H9 (cell line): ENCODE measurements at regions not wholly inside any gene's neighbourhood (a gene's known extent, or its start where the extent isn't known, plus 50 kb on each side); places are given as distances from the start of the nearest gene placed in this dataset.

ENCODE experiments used
- DNase-seq: peaks from one replicate; pipeline ENCODE4 v3.0.0-alpha.2; 2017
- H2AFZ ChIP-seq: one replicate; pipeline ENCODE4 v1.6.1; 2013; ENCODE audit warnings: mild to moderate bottlenecking, low read length, control low read depth, moderate library complexity
- H2AK5ac ChIP-seq: 2 replicates; pipeline ENCODE4 v1.6.1; 2013; ENCODE audit warnings: low read length, control low read depth, mixed read lengths; ENCODE audit not compliant: insufficient read length
- H2BK120ac ChIP-seq: one replicate; pipeline ENCODE4 v1.6.1; 2013; ENCODE audit warnings: low read depth, mild to moderate bottlenecking, low read length, control low read depth, inconsistent platforms; ENCODE audit not compliant: poor library complexity, severe bottlenecking
- H2BK12ac ChIP-seq: 2 replicates; pipeline ENCODE4 v1.6.1; 2013; ENCODE audit warnings: low read length, control low read depth, mixed read lengths, low read depth; ENCODE audit not compliant: insufficient read length
- H2BK15ac ChIP-seq: 2 replicates; pipeline ENCODE4 v1.6.1; 2013; ENCODE audit warnings: low read depth, low read length, control low read depth
- H2BK20ac ChIP-seq: one replicate; pipeline ENCODE4 v1.6.1; 2013; ENCODE audit warnings: low read depth, mild to moderate bottlenecking, low read length, control low read depth, inconsistent platforms; ENCODE audit not compliant: poor library complexity, severe bottlenecking
- H2BK5ac ChIP-seq: 2 replicates; pipeline ENCODE4 v1.6.1; 2013; ENCODE audit warnings: low read length, control low read depth, mixed read lengths; ENCODE audit not compliant: insufficient read length
- H3K14ac ChIP-seq: 2 replicates; pipeline ENCODE4 v1.6.1; 2013; ENCODE audit warnings: low read length, control low read depth; ENCODE audit not compliant: insufficient read depth
- H3K18ac ChIP-seq: 2 replicates; pipeline ENCODE4 v1.6.1; 2013; ENCODE audit warnings: low read depth, mild to moderate bottlenecking, mixed read lengths, low read length, control low read depth; ENCODE audit not compliant: insufficient read length
- H3K23ac ChIP-seq: 2 replicates; pipeline ENCODE4 v1.6.1; 2013; ENCODE audit warnings: low read length, control low read depth, mixed read lengths, low read depth; ENCODE audit not compliant: insufficient read length
- H3K23me2 ChIP-seq: 2 replicates; pipeline ENCODE4 v1.6.1; 2013; ENCODE audit warnings: low read depth, mild to moderate bottlenecking, mixed read lengths, low read length, control low read depth; ENCODE audit not compliant: insufficient read length, poor library complexity, severe bottlenecking
- H3K27ac ChIP-seq: 2 replicates; pipeline ENCODE4 v1.5.1; 2013; ENCODE audit warnings: low read length, control low read depth, mixed read lengths, low read depth; ENCODE audit not compliant: insufficient read length
- H3K27me3 ChIP-seq: 2 replicates; pipeline ENCODE4 v1.6.1; 2013; ENCODE audit warnings: low read length, control low read depth, inconsistent platforms; ENCODE audit not compliant: insufficient read depth
- H3K4ac ChIP-seq: 2 replicates; pipeline ENCODE4 v1.6.1; 2013; ENCODE audit warnings: low read depth, mild to moderate bottlenecking, control low read depth, inconsistent platforms, low read length, moderate library complexity
- H3K4me1 ChIP-seq: 2 replicates; pipeline ENCODE4 v1.6.1; 2013; ENCODE audit warnings: low read length, control low read depth, inconsistent platforms; ENCODE audit not compliant: insufficient read depth
- H3K4me2 ChIP-seq: 2 replicates; pipeline ENCODE4 v1.6.1; 2013; ENCODE audit warnings: low read length, control low read depth, mixed read lengths; ENCODE audit not compliant: insufficient read length, insufficient read depth
- H3K56ac ChIP-seq: 2 replicates; pipeline ENCODE4 v1.6.1; 2013; ENCODE audit warnings: low read depth, mild to moderate bottlenecking, mixed read lengths, low read length, control low read depth; ENCODE audit not compliant: insufficient read length
- H3K79me1 ChIP-seq: 2 replicates; pipeline ENCODE4 v1.6.1; 2013; ENCODE audit warnings: low read depth, mild to moderate bottlenecking, moderate library complexity, low read length, control low read depth, inconsistent platforms; ENCODE audit not compliant: insufficient read depth, poor library complexity, severe bottlenecking
- H3K79me2 ChIP-seq: 2 replicates; pipeline ENCODE4 v1.6.1; 2013; ENCODE audit warnings: low read length, control low read depth, inconsistent platforms; ENCODE audit not compliant: insufficient read depth
- H3K9ac ChIP-seq: 2 replicates; pipeline ENCODE4 v1.6.1; 2013; ENCODE audit warnings: low read length, control low read depth, mixed read lengths; ENCODE audit not compliant: insufficient read length; ENCODE audit errors: extremely low read depth
- H3K9me3 ChIP-seq: one replicate; pipeline ENCODE4 v1.6.1; 2013; ENCODE audit warnings: low read depth, low read length, inconsistent platforms; ENCODE audit not compliant: control insufficient read depth
- H3T11ph ChIP-seq: one replicate; pipeline ENCODE4 v1.6.1; 2013; ENCODE audit warnings: mild to moderate bottlenecking, low read length, control low read depth, inconsistent platforms
- H4K20me1 ChIP-seq: one replicate; pipeline ENCODE4 v1.6.1; 2013; ENCODE audit not compliant: control insufficient read depth, insufficient read length, insufficient read depth
- H4K5ac ChIP-seq: 2 replicates; pipeline ENCODE4 v1.6.1; 2013; ENCODE audit warnings: low read depth, mild to moderate bottlenecking, mixed read lengths, low read length, control low read depth; ENCODE audit not compliant: insufficient read length
- H4K8ac ChIP-seq: replicated peaks from 2 replicates; pipeline ENCODE4 v1.6.1; 2013; ENCODE audit warnings: low read length, control low read depth, mixed read lengths, low read depth; ENCODE audit not compliant: insufficient read length
- H4K91ac ChIP-seq: 2 replicates; pipeline ENCODE4 v1.6.1; 2013; ENCODE audit warnings: low read depth, mild to moderate bottlenecking, moderate library complexity, mixed read lengths, low read length, control low read depth; ENCODE audit not compliant: insufficient read length
- H3K27ac Mint-ChIP-seq, 3 experiments: 2 replicates in 2 of 3; 3 replicates in 1 of 3; pipeline ENCODE4 v1.8.0; 2020 to 2021; ENCODE audit warnings: mixed read lengths in 3 of 3, mild to moderate bottlenecking in 1 of 3, moderate library complexity in 1 of 3
- H3K27me3 Mint-ChIP-seq: 2 replicates; pipeline ENCODE4 v1.8.0; 2021; ENCODE audit warnings: low read depth, mild to moderate bottlenecking, moderate library complexity, mixed read lengths
- H3K36me3 Mint-ChIP-seq, 3 experiments: 2 replicates in 2 of 3; 3 replicates in 1 of 3; pipeline ENCODE4 v1.8.0; 2020 to 2021; ENCODE audit warnings: low read depth in 3 of 3, mixed read lengths in 3 of 3; ENCODE audit not compliant: insufficient read depth in 1 of 3
- H3K4me1 Mint-ChIP-seq, 2 experiments: 2 replicates each; pipeline ENCODE4 v1.8.0; 2020; ENCODE audit warnings: mixed read lengths in 2 of 2
- H3K4me3 Mint-ChIP-seq, 2 experiments: 2 replicates in 1 of 2; 3 replicates in 1 of 2; pipeline ENCODE4 v1.8.0; 2020 to 2021; ENCODE audit warnings: mild to moderate bottlenecking in 2 of 2, mixed read lengths in 2 of 2, moderate library complexity in 1 of 2
- H3K9me3 Mint-ChIP-seq, 2 experiments: 2 replicates in 1 of 2; 3 replicates in 1 of 2; pipeline ENCODE4 v1.8.0; 2020; ENCODE audit warnings: mild to moderate bottlenecking in 2 of 2, mixed read lengths in 2 of 2, moderate library complexity in 1 of 2
- WGBS: extraction: QIAGEN DNeasy Blood & Tissue Kit; methylation state at CpG from one replicate; pipeline ENCODE4 v1.1.7; 2013; ENCODE audit warnings: missing lambda C conversion rate, low lambda C conversion rate, mixed read lengths; ENCODE audit not compliant: insufficient read length; ENCODE audit errors: extremely low coverage; 5-methylcytosine and 5-hydroxymethylcytosine counted together
- TF ChIP-seq, protein P1 (sequence below): fragments of 200-600 bp; sonication (generic); conservative IDR thresholded peaks from 3 replicates; pipeline ENCODE4 v1.8.0; 2021; ENCODE audit warnings: antibody characterized with exemption, mild to moderate bottlenecking

GRCh38 chr18:2075499-2075898 lies 495.8 kb downstream of the METTL4 start:
- Histone ChIP-seq H2AFZ (no peak overlapping the region), H2BK120ac (no peak overlapping the region), H2BK20ac (no peak overlapping the region), H3K14ac (no peak overlapping the region), H3K23ac (no peak overlapping the region), H3K4me1 (peaks cover 2% of the 10 kb centered on the region; the same call in 1 of the 2 replicates), H3K79me1 (no peaks in the 10 kb centered on the region), H2AK5ac (no peak overlapping the region), H3K79me2 (no peaks in the 10 kb centered on the region), H3T11ph (no peak overlapping the region), H3K56ac (no peak overlapping the region), H3K4ac (no peak overlapping the region), H4K8ac (no peak overlapping the region), H3K23me2 (no peaks in the 10 kb centered on the region), H3K9ac (no peak overlapping the region), H3K4me2 (no peak overlapping the region), H4K20me1 (no peaks in the 10 kb centered on the region), H2BK15ac (no peak overlapping the region), H2BK12ac (no peak overlapping the region), H3K9me3 (no peaks in the 10 kb centered on the region), H3K18ac (no peak overlapping the region), H3K27me3 (no peaks in the 10 kb centered on the region), H4K5ac (no peak overlapping the region), H3K27ac (no peak overlapping the region), H4K91ac (no peak overlapping the region), H2BK5ac (no peak overlapping the region)
- TF ChIP-seq, protein P1, sequence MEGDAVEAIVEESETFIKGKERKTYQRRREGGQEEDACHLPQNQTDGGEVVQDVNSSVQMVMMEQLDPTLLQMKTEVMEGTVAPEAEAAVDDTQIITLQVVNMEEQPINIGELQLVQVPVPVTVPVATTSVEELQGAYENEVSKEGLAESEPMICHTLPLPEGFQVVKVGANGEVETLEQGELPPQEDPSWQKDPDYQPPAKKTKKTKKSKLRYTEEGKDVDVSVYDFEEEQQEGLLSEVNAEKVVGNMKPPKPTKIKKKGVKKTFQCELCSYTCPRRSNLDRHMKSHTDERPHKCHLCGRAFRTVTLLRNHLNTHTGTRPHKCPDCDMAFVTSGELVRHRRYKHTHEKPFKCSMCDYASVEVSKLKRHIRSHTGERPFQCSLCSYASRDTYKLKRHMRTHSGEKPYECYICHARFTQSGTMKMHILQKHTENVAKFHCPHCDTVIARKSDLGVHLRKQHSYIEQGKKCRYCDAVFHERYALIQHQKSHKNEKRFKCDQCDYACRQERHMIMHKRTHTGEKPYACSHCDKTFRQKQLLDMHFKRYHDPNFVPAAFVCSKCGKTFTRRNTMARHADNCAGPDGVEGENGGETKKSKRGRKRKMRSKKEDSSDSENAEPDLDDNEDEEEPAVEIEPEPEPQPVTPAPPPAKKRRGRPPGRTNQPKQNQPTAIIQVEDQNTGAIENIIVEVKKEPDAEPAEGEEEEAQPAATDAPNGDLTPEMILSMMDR: no peak
- no peak overlapping the region for H3K4me3 Mint-ChIP-seq
- peaks cover 4 to 7% of the 10 kb centered on the region in 2 experiments for H3K4me1 Mint-ChIP-seq
- no peak for DNase-seq
- no CpG with 5 or more reads among the region's 1 CpG for WGBS
- H3K9me3 Mint-ChIP-seq: no peaks in the 10 kb centered on the region
- no peak overlapping the region for H3K27ac Mint-ChIP-seq
- H3K36me3 Mint-ChIP-seq: no peaks in the 10 kb centered on the region; a peak in 1 of 7 replicates
- peaks cover 1% of the 10 kb centered on the region for H3K27me3 Mint-ChIP-seq
